GM21723 (cell line): ENCODE measurements at regions not wholly inside any gene's neighbourhood (a gene's known extent, or its start where the extent isn't known, plus 50 kb on each side); places are given as distances from the start of the nearest gene placed in this dataset.

ENCODE experiments used
- ATAC-seq: cut with Tn5 transposase; IDR thresholded peaks from one replicate; pipeline ENCODE4 v1.9.1; 2021; ENCODE audit warnings: mild to moderate bottlenecking, moderate library complexity; ENCODE audit not compliant: unreplicated experiment

- no peak for ATAC-seq
Observed at GRCh38 chr2:17085546-17086202, 420.0 kb upstream of the CYRIA start.

- no peak for ATAC-seq
Observed at GRCh38 chr2:17084877-17085276, 419.2 kb upstream of the CYRIA start.

GRCh38 chr2:17083902-17084301, 418.3 kb upstream of the CYRIA start:
- no peak for ATAC-seq

GRCh38 chr2:17079262-17079661, 413.6 kb upstream of the CYRIA start:
- ATAC-seq: no peak

- ATAC-seq: no peak
Observed at GRCh38 chr2:17076533-17076932, 410.9 kb upstream of the CYRIA start.

GRCh38 chr2:17070711-17071110, 405.1 kb upstream of the CYRIA start:
- ATAC-seq: no peak

GRCh38 chr2:17069564-17069963, 403.9 kb upstream of the CYRIA start:
- no peak for ATAC-seq

- no peak for ATAC-seq
Observed at GRCh38 chr2:17068021-17068420, 402.4 kb upstream of the CYRIA start.

GRCh38 chr2:17065536-17065935, 399.9 kb upstream of the CYRIA start:
- ATAC-seq: no peak

GRCh38 chr2:17061028-17061427, 395.4 kb upstream of the CYRIA start:
- ATAC-seq: no peak

- ATAC-seq: no peak
Observed at GRCh38 chr2:17059458-17059857, 393.8 kb upstream of the CYRIA start.

GRCh38 chr2:17058772-17059402, 393.3 kb upstream of the CYRIA start:
- no peak for ATAC-seq

GRCh38 chr2:17057109-17058017, 391.7 kb upstream of the CYRIA start:
- ATAC-seq: no peak

GRCh38 chr2:17056236-17056635, 390.6 kb upstream of the CYRIA start:
- no peak for ATAC-seq

GRCh38 chr2:17052001-17052400, 386.4 kb upstream of the CYRIA start:
- ATAC-seq: no peak

GRCh38 chr2:17051538-17051937, 385.9 kb upstream of the CYRIA start:
- ATAC-seq: no peak

- no peak for ATAC-seq
Observed at GRCh38 chr2:17043173-17043572, 377.5 kb upstream of the CYRIA start.

GRCh38 chr2:17036361-17036760, 370.7 kb upstream of the CYRIA start:
- no peak for ATAC-seq

GRCh38 chr2:17035010-17035409, 369.4 kb upstream of the CYRIA start:
- ATAC-seq: no peak

- ATAC-seq: no peak
Observed at GRCh38 chr2:17030047-17030446, 364.4 kb upstream of the CYRIA start.

GRCh38 chr2:17012297-17012696, 346.7 kb upstream of the CYRIA start:
- no peak for ATAC-seq

- ATAC-seq: no peak
Observed at GRCh38 chr2:17010104-17010503, 344.5 kb upstream of the CYRIA start.
